ENCODE measurements at regions not wholly inside any gene's neighbourhood (a gene's known extent, or its start where the extent isn't known, plus 50 kb on each side); places are given as distances from the start of the nearest gene placed in this dataset.

GRCh38 chr16:16960785-16961184, 510.0 kb downstream of the XYLT1 start:
- TF ChIP-seq EZH2 (IDR thresholded peaks at IDR 0.05; ENCODE audit: insufficient read depth, poor library complexity, severe bottlenecking), result no peak
- TF ChIP-seq EZH2phosphoT487 (IDR thresholded peaks at IDR 0.05; ENCODE audit: insufficient read depth, low read depth), result no peak
